ENCODE measurements at regions not wholly inside any gene's neighbourhood (a gene's known extent, or its start where the extent isn't known, plus 50 kb on each side); places are given as distances from the start of the nearest gene placed in this dataset.

DNA sequence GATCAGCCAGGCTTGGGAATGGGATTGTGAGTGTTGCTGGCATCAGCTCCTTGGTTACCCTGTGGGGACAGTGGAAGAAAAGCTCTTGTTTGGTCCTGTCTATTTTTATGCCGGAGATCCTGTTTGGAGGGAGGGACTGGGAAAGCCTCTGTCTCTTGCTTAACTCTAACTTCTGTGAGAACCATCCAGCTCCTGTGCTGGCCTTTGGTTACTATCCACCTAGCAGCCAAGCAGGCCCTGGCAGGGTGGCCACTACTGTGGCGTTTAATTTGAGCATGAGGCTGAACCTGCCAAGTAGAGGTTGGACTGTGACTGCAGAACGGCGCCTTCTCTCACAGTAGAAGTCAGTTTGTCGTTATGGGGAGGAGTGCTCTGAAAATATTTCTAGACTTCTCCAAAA lies 193.3 kb downstream of the UTRN start:
- TF ChIP-seq, protein P1, sequence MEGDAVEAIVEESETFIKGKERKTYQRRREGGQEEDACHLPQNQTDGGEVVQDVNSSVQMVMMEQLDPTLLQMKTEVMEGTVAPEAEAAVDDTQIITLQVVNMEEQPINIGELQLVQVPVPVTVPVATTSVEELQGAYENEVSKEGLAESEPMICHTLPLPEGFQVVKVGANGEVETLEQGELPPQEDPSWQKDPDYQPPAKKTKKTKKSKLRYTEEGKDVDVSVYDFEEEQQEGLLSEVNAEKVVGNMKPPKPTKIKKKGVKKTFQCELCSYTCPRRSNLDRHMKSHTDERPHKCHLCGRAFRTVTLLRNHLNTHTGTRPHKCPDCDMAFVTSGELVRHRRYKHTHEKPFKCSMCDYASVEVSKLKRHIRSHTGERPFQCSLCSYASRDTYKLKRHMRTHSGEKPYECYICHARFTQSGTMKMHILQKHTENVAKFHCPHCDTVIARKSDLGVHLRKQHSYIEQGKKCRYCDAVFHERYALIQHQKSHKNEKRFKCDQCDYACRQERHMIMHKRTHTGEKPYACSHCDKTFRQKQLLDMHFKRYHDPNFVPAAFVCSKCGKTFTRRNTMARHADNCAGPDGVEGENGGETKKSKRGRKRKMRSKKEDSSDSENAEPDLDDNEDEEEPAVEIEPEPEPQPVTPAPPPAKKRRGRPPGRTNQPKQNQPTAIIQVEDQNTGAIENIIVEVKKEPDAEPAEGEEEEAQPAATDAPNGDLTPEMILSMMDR (IDR thresholded peaks at IDR 0.05; ENCODE audit: low read depth, low read length, poor library complexity, severe bottlenecking) = no peak
- TF ChIP-seq EZH2phosphoT487 (IDR thresholded peaks at IDR 0.05; ENCODE audit: borderline replicate concordance, low read length) = no peak
